ENCODE measurements at regions not wholly inside any gene's neighbourhood (a gene's known extent, or its start where the extent isn't known, plus 50 kb on each side); places are given as distances from the start of the nearest gene placed in this dataset.

DNA sequence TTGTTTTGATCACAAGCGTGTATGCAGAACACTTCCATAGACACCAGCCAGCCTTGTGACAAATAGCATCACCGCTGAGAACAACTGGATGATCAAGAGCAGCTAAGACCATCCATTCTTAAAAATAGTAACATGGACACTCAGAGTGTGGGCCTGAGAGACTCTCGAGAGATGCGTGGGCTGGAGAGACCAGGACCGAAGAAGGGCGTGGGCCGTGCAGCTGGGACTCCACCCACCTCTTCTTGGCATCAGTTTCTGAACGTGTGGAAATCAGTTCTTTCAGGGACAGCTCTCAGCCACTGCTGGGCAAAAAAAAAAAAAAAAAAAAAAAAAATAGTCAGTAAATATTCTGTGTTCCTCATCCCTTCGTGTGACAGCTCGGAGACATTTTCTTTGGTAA, 314.5 kb upstream of the CDH4 start:
- DNase-seq: no peak
- Mint-ChIP-seq H3K9me3 (no peaks in the 10 kb centered on the region), H3K36me3 (ENCODE audit: low read depth) (no peaks in the 10 kb centered on the region), H3K4me3 (no peak overlapping the region), H3K4me1 (no peaks in the 10 kb centered on the region), H3K27me3 (ENCODE audit: low read depth, poor library complexity) (peaks cover 30% of the 10 kb centered on the region), H3K27ac (no peak overlapping the region)
- no peak for TF ChIP-seq CTCF (IDR thresholded peaks at IDR 0.05)

GRCh38 chr20:60941379-60941778, 310.7 kb upstream of the CDH4 start:
- DNase-seq: no peak
- Mint-ChIP-seq H3K4me3 (no peak overlapping the region), H3K4me1 (no peaks in the 10 kb centered on the region), H3K27ac (no peak overlapping the region), H3K36me3 (ENCODE audit: low read depth) (no peaks in the 10 kb centered on the region), H3K27me3 (ENCODE audit: low read depth, poor library complexity) (peaks cover 34% of the 10 kb centered on the region), H3K9me3 (no peaks in the 10 kb centered on the region)
- TF ChIP-seq CTCF (IDR thresholded peaks at IDR 0.05): no peak

DNA sequence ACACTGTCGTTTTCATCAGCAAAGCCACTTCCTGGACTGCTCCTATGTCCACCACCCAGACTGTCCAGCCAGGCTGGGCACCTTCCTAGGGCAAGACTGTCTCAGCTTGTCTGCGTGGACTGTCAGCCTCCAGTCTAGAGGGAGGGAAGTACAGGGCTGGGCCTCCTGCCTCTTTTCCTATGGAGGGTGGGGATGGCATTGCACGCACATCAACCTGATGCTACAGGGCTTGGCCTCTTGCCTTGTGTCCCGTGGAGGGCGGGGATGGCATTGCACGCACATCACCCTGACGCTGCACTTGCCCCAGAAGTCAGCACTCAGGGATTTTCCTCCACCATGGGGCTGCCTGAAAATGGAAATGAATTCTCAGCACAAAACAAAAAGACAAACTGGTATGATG, 304.2 kb upstream of the CDH4 start:
- DNase-seq: no peak
- no peaks in the 10 kb centered on the region for H3K4me1 Mint-ChIP-seq
- H3K27me3 Mint-ChIP-seq (ENCODE audit: low read depth, poor library complexity): peaks cover 19% of the 10 kb centered on the region
- H3K9me3 Mint-ChIP-seq: peaks cover 2% of the 10 kb centered on the region
- TF ChIP-seq CTCF (IDR thresholded peaks at IDR 0.05): no peak
- H3K4me3 Mint-ChIP-seq: no peak overlapping the region
- H3K36me3 Mint-ChIP-seq (ENCODE audit: low read depth): no peaks in the 10 kb centered on the region
- no peak overlapping the region for H3K27ac Mint-ChIP-seq

GRCh38 chr20:60948224-60948623, 303.8 kb upstream of the CDH4 start:
- Mint-ChIP-seq H3K4me1 (no peaks in the 10 kb centered on the region), H3K27me3 (ENCODE audit: low read depth, poor library complexity) (peaks cover 16% of the 10 kb centered on the region), H3K36me3 (ENCODE audit: low read depth) (no peaks in the 10 kb centered on the region), H3K9me3 (peaks cover 6% of the 10 kb centered on the region), H3K4me3 (no peak overlapping the region), H3K27ac (no peak overlapping the region)
- DNase-seq: no peak
- TF ChIP-seq CTCF (IDR thresholded peaks at IDR 0.05): no peak

DNA sequence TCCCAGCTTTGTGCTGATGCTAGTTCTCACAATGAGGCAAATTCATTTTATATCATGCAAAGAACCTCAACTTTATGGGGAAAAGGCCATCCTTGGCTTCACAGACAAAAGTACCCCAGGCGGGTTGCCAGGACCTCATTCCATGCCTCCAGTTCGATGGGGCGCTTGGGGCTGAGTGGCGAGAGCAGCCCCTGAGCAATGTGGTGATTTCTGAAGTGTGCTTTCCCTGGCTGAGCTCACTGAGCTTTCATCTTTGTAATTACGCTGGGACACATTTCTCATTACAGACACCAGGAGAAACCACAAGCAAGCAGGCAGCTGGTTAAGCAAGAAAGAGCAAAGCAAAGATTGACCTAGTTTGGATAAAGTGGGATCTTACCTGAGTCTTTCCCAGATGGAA, 301.5 kb upstream of the CDH4 start:
- H3K4me3 Mint-ChIP-seq: no peak overlapping the region
- no peaks in the 10 kb centered on the region for H3K4me1 Mint-ChIP-seq
- H3K27me3 Mint-ChIP-seq (ENCODE audit: low read depth, poor library complexity): peaks cover 17% of the 10 kb centered on the region
- TF ChIP-seq CTCF (IDR thresholded peaks at IDR 0.05): no peak
- DNase-seq: no peak
- H3K27ac Mint-ChIP-seq: no peak overlapping the region
- peaks cover 11% of the 10 kb centered on the region for H3K9me3 Mint-ChIP-seq
- no peaks in the 10 kb centered on the region for H3K36me3 Mint-ChIP-seq (ENCODE audit: low read depth)

DNA sequence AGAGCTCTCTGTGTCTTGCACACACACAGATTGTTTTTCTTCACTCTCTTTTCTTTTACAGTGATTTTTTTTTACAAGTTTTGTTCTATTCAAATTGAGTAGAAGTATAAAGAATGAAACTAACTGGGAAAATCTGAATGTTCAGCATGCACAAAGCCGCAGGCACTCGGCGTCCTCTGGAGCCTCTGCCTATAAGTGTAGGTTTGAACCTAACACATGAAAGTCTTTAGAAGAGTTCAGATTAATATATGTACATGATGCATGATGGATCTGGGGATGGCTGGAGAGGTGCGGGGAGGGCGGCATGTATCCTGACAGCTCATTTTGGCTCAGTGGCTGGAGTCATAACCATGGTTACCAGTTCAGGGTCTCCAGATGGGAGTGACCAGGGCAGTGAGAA, 301.1 kb upstream of the CDH4 start:
- no peak for DNase-seq
- no peak for TF ChIP-seq CTCF (IDR thresholded peaks at IDR 0.05)
- Mint-ChIP-seq H3K9me3 (peaks cover 11% of the 10 kb centered on the region), H3K27ac (no peak overlapping the region), H3K27me3 (ENCODE audit: low read depth, poor library complexity) (peaks cover 17% of the 10 kb centered on the region), H3K4me1 (no peaks in the 10 kb centered on the region), H3K4me3 (no peak overlapping the region), H3K36me3 (ENCODE audit: low read depth) (no peaks in the 10 kb centered on the region)
